ENCODE measurements at regions not wholly inside any gene's neighbourhood (a gene's known extent, or its start where the extent isn't known, plus 50 kb on each side); places are given as distances from the start of the nearest gene placed in this dataset.

- no peaks in the 10 kb centered on the region for H3K79me2 ChIP-seq (ENCODE audit: low read length)
- H3K36me3 ChIP-seq (ENCODE audit: low read depth, low read length) = no peaks in the 10 kb centered on the region
- H2AFZ ChIP-seq (ENCODE audit: low read length) = no peak overlapping the region
- H3K27ac ChIP-seq (ENCODE audit: low read length) = no peak overlapping the region
- no peak overlapping the region for H3K9ac ChIP-seq (ENCODE audit: low read length)
- no peaks in the 10 kb centered on the region for H3K9me3 ChIP-seq (ENCODE audit: low read length)
- H3K9me2 ChIP-seq (replicated peaks; ENCODE audit: low read length) = no peaks in the 10 kb centered on the region
- no peak overlapping the region for H3K4me2 ChIP-seq (ENCODE audit: low read length)
- TF ChIP-seq CTCF (conservative IDR thresholded peaks at IDR 0.05; ENCODE audit: low read depth, low read length) = no peak
- TF ChIP-seq EZH2phosphoT487 (IDR thresholded peaks at IDR 0.05; ENCODE audit: borderline replicate concordance, low read length) = no peak
- TF ChIP-seq EZH2 (IDR thresholded peaks at IDR 0.05; ENCODE audit: low read length, unreplicated experiment) = no peak
- H4K20me1 ChIP-seq (ENCODE audit: low read length) = no peaks in the 10 kb centered on the region
- BruUV-seq (replicated peaks) = no TSS peak
- H3K4me3 ChIP-seq (ENCODE audit: low read length) = no peak overlapping the region
- intact Hi-C loops (cut with micrococcal nuclease) = loop anchor here (5.0 kb wide), 1 partner anchor 453 kb away; no protein-coding TSS in a partner anchor
- ChIA-PET POLR2A (ENCODE audit: unreplicated experiment) (no interaction called here), CTCF (no interaction called here)
- ATAC-seq (no peak), DNase-seq (no peak)
- H3F3A ChIP-seq (ENCODE audit: low read length, unreplicated experiment) = no peaks in the 10 kb centered on the region
- no peaks in the 10 kb centered on the region for H3K27me3 ChIP-seq (ENCODE audit: low read length)
- peaks cover 13% of the 10 kb centered on the region for H3K4me1 ChIP-seq (ENCODE audit: insufficient read depth, low read length)
Measured at GRCh38 chr18:22109535-22109934, 59.9 kb upstream of the GATA6 start.

- DNase-seq (no peak), ATAC-seq (no peak)
- Histone ChIP-seq H3K9me2 (replicated peaks; ENCODE audit: low read length) (no peaks in the 10 kb centered on the region), H3K27me3 (ENCODE audit: low read length) (no peaks in the 10 kb centered on the region), H4K20me1 (ENCODE audit: low read length) (no peaks in the 10 kb centered on the region), H3K36me3 (ENCODE audit: low read depth, low read length) (no peaks in the 10 kb centered on the region), H3K27ac (ENCODE audit: low read length) (no peak overlapping the region), H3K9ac (ENCODE audit: low read length) (no peak overlapping the region), H3K4me1 (ENCODE audit: insufficient read depth, low read length) (peaks cover 13% of the 10 kb centered on the region), H3K4me3 (ENCODE audit: low read length) (no peak overlapping the region), H3K4me2 (ENCODE audit: low read length) (no peak overlapping the region), H3F3A (ENCODE audit: low read length, unreplicated experiment) (no peaks in the 10 kb centered on the region), H3K9me3 (ENCODE audit: low read length) (no peaks in the 10 kb centered on the region), H2AFZ (ENCODE audit: low read length) (no peak overlapping the region), H3K79me2 (ENCODE audit: low read length) (no peaks in the 10 kb centered on the region)
- no TSS peak for BruUV-seq (replicated peaks)
- TF ChIP-seq CTCF (conservative IDR thresholded peaks at IDR 0.05; ENCODE audit: low read depth, low read length) (no peak), EZH2phosphoT487 (IDR thresholded peaks at IDR 0.05; ENCODE audit: borderline replicate concordance, low read length) (no peak)
- intact Hi-C loops (cut with micrococcal nuclease) = loop anchor here (5.0 kb wide), 1 partner anchor 587 kb away; no protein-coding TSS in a partner anchor
- ChIA-PET CTCF (no interaction called here), POLR2A (ENCODE audit: unreplicated experiment) (no interaction called here)
Measured at GRCh38 chr18:22110461-22110924, 58.9 kb upstream of the GATA6 start.

- Histone ChIP-seq H3K4me2 (ENCODE audit: low read length) (no peak overlapping the region), H2AFZ (ENCODE audit: low read length) (no peak overlapping the region)
- no peak for ATAC-seq
Measured at GRCh38 chr18:22112215-22112614, 57.2 kb upstream of the GATA6 start.

More at GRCh38 chr18:22112215-22112614, 57.2 kb upstream of the GATA6 start:
- H3K27me3 ChIP-seq (ENCODE audit: low read length) = no peaks in the 10 kb centered on the region
- H3F3A ChIP-seq (ENCODE audit: low read length, unreplicated experiment) = no peaks in the 10 kb centered on the region
- intact Hi-C loops (cut with micrococcal nuclease) = loop anchor here (5.0 kb wide), 1 partner anchor 585 kb away; no protein-coding TSS in a partner anchor
- ChIA-PET POLR2A (ENCODE audit: unreplicated experiment) (no interaction called here), CTCF (no interaction called here)
- TF ChIP-seq EZH2phosphoT487 (IDR thresholded peaks at IDR 0.05; ENCODE audit: borderline replicate concordance, low read length) (no peak), CTCF (conservative IDR thresholded peaks at IDR 0.05; ENCODE audit: low read depth, low read length) (no peak), EZH2 (IDR thresholded peaks at IDR 0.05; ENCODE audit: low read length, unreplicated experiment) (no peak)
- no peak for DNase-seq
- H3K9me3 ChIP-seq (ENCODE audit: low read length) = no peaks in the 10 kb centered on the region
- no peaks in the 10 kb centered on the region for H4K20me1 ChIP-seq (ENCODE audit: low read length)
- H3K4me3 ChIP-seq (ENCODE audit: low read length) = no peak overlapping the region
- H3K4me1 ChIP-seq (ENCODE audit: insufficient read depth, low read length) = 0 out of 2 replicates have a peak, but pooled peaks cover under 1% of the 10 kb centered on the region
- H3K9ac ChIP-seq (ENCODE audit: low read length) = no peak overlapping the region
- BruUV-seq (replicated peaks) = no TSS peak
- no peaks in the 10 kb centered on the region for H3K9me2 ChIP-seq (replicated peaks; ENCODE audit: low read length)
- H3K27ac ChIP-seq (ENCODE audit: low read length) = no peak overlapping the region
- no peaks in the 10 kb centered on the region for H3K79me2 ChIP-seq (ENCODE audit: low read length)
- no peaks in the 10 kb centered on the region for H3K36me3 ChIP-seq (ENCODE audit: low read depth, low read length)
